ENCODE measurements at regions not wholly inside any gene's neighbourhood (a gene's known extent, or its start where the extent isn't known, plus 50 kb on each side); places are given as distances from the start of the nearest gene placed in this dataset.

- Histone ChIP-seq H3K27me3 (ENCODE audit: control insufficient read depth in 2 of 2, insufficient read depth in 1 of 2, low read length in 1 of 2) (no peaks in the 10 kb centered on the region), H3K36me3 (ENCODE audit: control insufficient read depth in 2 of 2, insufficient read depth in 2 of 2, low read length in 1 of 2) (no peaks in the 10 kb centered on the region), H3K9me3 (ENCODE audit: control insufficient read depth in 2 of 2, insufficient read depth in 1 of 2, low read length in 1 of 2) (no peaks in the 10 kb centered on the region), H3K4me3 (ENCODE audit: low read length in 2 of 2) (no peak overlapping the region), H3K4me1 (ENCODE audit: control insufficient read depth in 2 of 2, insufficient read depth in 2 of 2, low read length in 2 of 2) (no peaks in the 10 kb centered on the region), H3K27ac (ENCODE audit: low read depth in 1 of 2, low read length in 1 of 2) (no peak overlapping the region)
- WGBS, result 60% methylated on average over 5 of the region's 5 CpGs
- DNase-seq (ENCODE audit: low read depth in 6 of 9, low spot score in 9 of 9), result no peak
Measured at GRCh38 chr11:115695677-115696364, 191.6 kb upstream of the CADM1 start.

- Histone ChIP-seq H3K4me3 (ENCODE audit: low read length in 2 of 2) (no peak overlapping the region), H3K4me1 (ENCODE audit: control insufficient read depth in 2 of 2, insufficient read depth in 2 of 2, low read length in 2 of 2) (no peaks in the 10 kb centered on the region)
Measured at GRCh38 chr11:115693002-115693401, 188.8 kb upstream of the CADM1 start.

GRCh38 chr11:115691030-115691429, 186.8 kb upstream of the CADM1 start:
- H3K27me3 ChIP-seq (ENCODE audit: control insufficient read depth in 2 of 2, insufficient read depth in 1 of 2, low read length in 1 of 2), result no peaks in the 10 kb centered on the region
- H3K36me3 ChIP-seq (ENCODE audit: control insufficient read depth in 2 of 2, insufficient read depth in 2 of 2, low read length in 1 of 2), result no peaks in the 10 kb centered on the region
- H3K4me3 ChIP-seq (ENCODE audit: low read length in 2 of 2), result no peak overlapping the region
- H3K4me1 ChIP-seq (ENCODE audit: control insufficient read depth in 2 of 2, insufficient read depth in 2 of 2, low read length in 2 of 2), result no peaks in the 10 kb centered on the region
- 85% methylated on average over 3 of the region's 3 CpGs for WGBS
- H3K27ac ChIP-seq (ENCODE audit: low read depth in 1 of 2, low read length in 1 of 2), result no peak overlapping the region
- no peak for DNase-seq (ENCODE audit: low read depth in 6 of 9, low spot score in 9 of 9)
- no peaks in the 10 kb centered on the region for H3K9me3 ChIP-seq (ENCODE audit: control insufficient read depth in 2 of 2, insufficient read depth in 1 of 2, low read length in 1 of 2)

More at GRCh38 chr11:115693002-115693401, 188.8 kb upstream of the CADM1 start:
- 89% methylated on average over 3 of the region's 3 CpGs for WGBS
- H3K27ac ChIP-seq (ENCODE audit: low read depth in 1 of 2, low read length in 1 of 2), result no peak overlapping the region
- H3K27me3 ChIP-seq (ENCODE audit: control insufficient read depth in 2 of 2, insufficient read depth in 1 of 2, low read length in 1 of 2), result no peaks in the 10 kb centered on the region
- H3K9me3 ChIP-seq (ENCODE audit: control insufficient read depth in 2 of 2, insufficient read depth in 1 of 2, low read length in 1 of 2), result no peaks in the 10 kb centered on the region
- no peaks in the 10 kb centered on the region for H3K36me3 ChIP-seq (ENCODE audit: control insufficient read depth in 2 of 2, insufficient read depth in 2 of 2, low read length in 1 of 2)
- DNase-seq (ENCODE audit: low read depth in 6 of 9, low spot score in 9 of 9), result no peak

- DNase-seq (ENCODE audit: low read depth in 6 of 9, low spot score in 9 of 9), result no peak
- no peaks in the 10 kb centered on the region for H3K27me3 ChIP-seq (ENCODE audit: control insufficient read depth in 2 of 2, insufficient read depth in 1 of 2, low read length in 1 of 2)
- no peak overlapping the region for H3K4me3 ChIP-seq (ENCODE audit: low read length in 2 of 2)
- no peaks in the 10 kb centered on the region for H3K36me3 ChIP-seq (ENCODE audit: control insufficient read depth in 2 of 2, insufficient read depth in 2 of 2, low read length in 1 of 2)
- H3K9me3 ChIP-seq (ENCODE audit: control insufficient read depth in 2 of 2, insufficient read depth in 1 of 2, low read length in 1 of 2), result no peaks in the 10 kb centered on the region
- 50% methylated on average over 5 of the region's 5 CpGs for WGBS
- H3K27ac ChIP-seq (ENCODE audit: low read depth in 1 of 2, low read length in 1 of 2), result no peak overlapping the region
- H3K4me1 ChIP-seq (ENCODE audit: control insufficient read depth in 2 of 2, insufficient read depth in 2 of 2, low read length in 2 of 2), result no peaks in the 10 kb centered on the region
Measured at GRCh38 chr11:115687934-115688333, 183.7 kb upstream of the CADM1 start.

- DNase-seq (ENCODE audit: low read depth in 6 of 9, low spot score in 9 of 9), result no peak
- Histone ChIP-seq H3K36me3 (ENCODE audit: control insufficient read depth in 2 of 2, insufficient read depth in 2 of 2, low read length in 1 of 2) (no peaks in the 10 kb centered on the region), H3K27me3 (ENCODE audit: control insufficient read depth in 2 of 2, insufficient read depth in 1 of 2, low read length in 1 of 2) (no peaks in the 10 kb centered on the region), H3K4me1 (ENCODE audit: control insufficient read depth in 2 of 2, insufficient read depth in 2 of 2, low read length in 2 of 2) (no peaks in the 10 kb centered on the region), H3K4me3 (ENCODE audit: low read length in 2 of 2) (no peak overlapping the region), H3K27ac (ENCODE audit: low read depth in 1 of 2, low read length in 1 of 2) (no peak overlapping the region), H3K9me3 (ENCODE audit: control insufficient read depth in 2 of 2, insufficient read depth in 1 of 2, low read length in 1 of 2) (no peaks in the 10 kb centered on the region)
- WGBS, result 77% methylated on average over 8 of the region's 8 CpGs
Measured at GRCh38 chr11:115684699-115685098, 180.5 kb upstream of the CADM1 start.

GRCh38 chr11:115684135-115684534, 179.9 kb upstream of the CADM1 start:
- H3K4me1 ChIP-seq (ENCODE audit: control insufficient read depth in 2 of 2, insufficient read depth in 2 of 2, low read length in 2 of 2), result no peaks in the 10 kb centered on the region
- H3K36me3 ChIP-seq (ENCODE audit: control insufficient read depth in 2 of 2, insufficient read depth in 2 of 2, low read length in 1 of 2), result no peaks in the 10 kb centered on the region
- 94% methylated on average over 2 of the region's 2 CpGs for WGBS
- DNase-seq (ENCODE audit: low read depth in 6 of 9, low spot score in 9 of 9), result no peak
- no peak overlapping the region for H3K27ac ChIP-seq (ENCODE audit: low read depth in 1 of 2, low read length in 1 of 2)
- no peak overlapping the region for H3K4me3 ChIP-seq (ENCODE audit: low read length in 2 of 2)
- no peaks in the 10 kb centered on the region for H3K27me3 ChIP-seq (ENCODE audit: control insufficient read depth in 2 of 2, insufficient read depth in 1 of 2, low read length in 1 of 2)
- no peaks in the 10 kb centered on the region for H3K9me3 ChIP-seq (ENCODE audit: control insufficient read depth in 2 of 2, insufficient read depth in 1 of 2, low read length in 1 of 2)

- no peaks in the 10 kb centered on the region for H3K36me3 ChIP-seq (ENCODE audit: control insufficient read depth in 2 of 2, insufficient read depth in 2 of 2, low read length in 1 of 2)
- DNase-seq (ENCODE audit: low read depth in 6 of 9, low spot score in 9 of 9), result no peak
- H3K27me3 ChIP-seq (ENCODE audit: control insufficient read depth in 2 of 2, insufficient read depth in 1 of 2, low read length in 1 of 2), result no peaks in the 10 kb centered on the region
- WGBS, result 81% methylated on average over 3 of the region's 3 CpGs
- no peaks in the 10 kb centered on the region for H3K4me1 ChIP-seq (ENCODE audit: control insufficient read depth in 2 of 2, insufficient read depth in 2 of 2, low read length in 2 of 2)
- H3K27ac ChIP-seq (ENCODE audit: low read depth in 1 of 2, low read length in 1 of 2), result no peak overlapping the region
- no peak overlapping the region for H3K4me3 ChIP-seq (ENCODE audit: low read length in 2 of 2)
- H3K9me3 ChIP-seq (ENCODE audit: control insufficient read depth in 2 of 2, insufficient read depth in 1 of 2, low read length in 1 of 2), result no peaks in the 10 kb centered on the region
Measured at GRCh38 chr11:115682888-115683287, 178.7 kb upstream of the CADM1 start.

GRCh38 chr11:115682101-115682500, 177.9 kb upstream of the CADM1 start:
- Histone ChIP-seq H3K27me3 (ENCODE audit: control insufficient read depth in 2 of 2, insufficient read depth in 1 of 2, low read length in 1 of 2) (no peaks in the 10 kb centered on the region), H3K27ac (ENCODE audit: low read depth in 1 of 2, low read length in 1 of 2) (no peak overlapping the region), H3K9me3 (ENCODE audit: control insufficient read depth in 2 of 2, insufficient read depth in 1 of 2, low read length in 1 of 2) (no peaks in the 10 kb centered on the region), H3K4me1 (ENCODE audit: control insufficient read depth in 2 of 2, insufficient read depth in 2 of 2, low read length in 2 of 2) (no peaks in the 10 kb centered on the region), H3K4me3 (ENCODE audit: low read length in 2 of 2) (no peak overlapping the region), H3K36me3 (ENCODE audit: control insufficient read depth in 2 of 2, insufficient read depth in 2 of 2, low read length in 1 of 2) (no peaks in the 10 kb centered on the region)
- 91% methylated on average over 5 of the region's 5 CpGs for WGBS
- DNase-seq (ENCODE audit: low read depth in 6 of 9, low spot score in 9 of 9), result no peak

GRCh38 chr11:115679945-115680344, 175.7 kb upstream of the CADM1 start:
- Histone ChIP-seq H3K4me3 (ENCODE audit: low read length in 2 of 2) (no peak overlapping the region), H3K27ac (ENCODE audit: low read depth in 1 of 2, low read length in 1 of 2) (no peak overlapping the region), H3K9me3 (ENCODE audit: control insufficient read depth in 2 of 2, insufficient read depth in 1 of 2, low read length in 1 of 2) (no peaks in the 10 kb centered on the region), H3K27me3 (ENCODE audit: control insufficient read depth in 2 of 2, insufficient read depth in 1 of 2, low read length in 1 of 2) (no peaks in the 10 kb centered on the region), H3K36me3 (ENCODE audit: control insufficient read depth in 2 of 2, insufficient read depth in 2 of 2, low read length in 1 of 2) (no peaks in the 10 kb centered on the region), H3K4me1 (ENCODE audit: control insufficient read depth in 2 of 2, insufficient read depth in 2 of 2, low read length in 2 of 2) (no peaks in the 10 kb centered on the region)
- 74% methylated on average over 4 of the region's 4 CpGs for WGBS
- DNase-seq (ENCODE audit: low read depth in 6 of 9, low spot score in 9 of 9), result no peak

All from thymus (tissue), 11 donors.